OCI-LY1 (cell line): ENCODE measurements at regions not wholly inside any gene's neighbourhood (a gene's known extent, or its start where the extent isn't known, plus 50 kb on each side); places are given as distances from the start of the nearest gene placed in this dataset.

Source experiments
- EZH2 ChIP-seq: fragments of 200-600 bp; sonication (generic), shearing (Covaris generic); IDR thresholded peaks from 2 replicates; pipeline ENCODE4 v1.8.0; 2017; ENCODE audit warnings: borderline replicate concordance, mixed run types, mild to moderate bottlenecking, antibody characterized with exemption, low read length, moderate library complexity, mixed read lengths
- TF ChIP-seq, protein P1 (sequence below): fragments of 200-600 bp; sonication (generic), shearing (Covaris generic); IDR thresholded peaks from 2 replicates; pipeline ENCODE4 v1.5.1; 2017; ENCODE audit warnings: mild to moderate bottlenecking, antibody characterized with exemption, low read length, moderate library complexity, mixed read lengths

DNA sequence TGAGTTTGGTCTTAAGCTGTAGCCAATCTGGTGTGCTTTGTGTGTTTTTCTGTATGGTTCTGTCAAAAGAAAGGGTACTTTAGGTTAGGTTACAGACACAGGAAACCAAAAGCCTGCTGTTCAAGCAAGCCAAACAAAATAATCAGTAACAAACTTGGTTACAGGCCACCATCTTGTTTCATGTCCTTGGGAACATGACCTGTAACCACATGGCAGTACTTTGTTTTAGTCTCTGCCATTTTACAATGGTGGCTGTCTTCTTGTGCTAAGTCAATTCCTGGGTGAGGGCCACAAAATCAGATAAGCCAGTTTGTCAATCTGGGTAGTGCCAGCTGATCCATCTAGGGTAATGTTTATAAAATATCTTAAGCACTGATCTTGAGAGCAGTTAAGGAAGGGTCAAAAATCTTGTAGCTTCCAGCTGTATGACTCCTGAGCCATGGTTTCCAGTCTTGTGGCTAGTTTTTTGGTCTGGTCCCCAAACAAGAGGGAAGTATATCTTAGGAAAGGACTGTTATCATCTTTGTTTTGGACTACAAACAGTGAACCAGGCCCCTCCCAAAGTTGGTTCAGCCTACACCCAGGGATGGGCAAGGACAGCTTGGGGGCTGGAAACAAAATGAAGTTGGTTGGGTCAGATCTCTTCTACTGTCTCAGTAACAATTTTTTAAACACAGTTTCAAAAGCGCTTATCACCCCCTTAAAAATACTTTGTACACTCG lies 90.0 kb downstream of the IGLL5 start:
- TF ChIP-seq, protein P1, sequence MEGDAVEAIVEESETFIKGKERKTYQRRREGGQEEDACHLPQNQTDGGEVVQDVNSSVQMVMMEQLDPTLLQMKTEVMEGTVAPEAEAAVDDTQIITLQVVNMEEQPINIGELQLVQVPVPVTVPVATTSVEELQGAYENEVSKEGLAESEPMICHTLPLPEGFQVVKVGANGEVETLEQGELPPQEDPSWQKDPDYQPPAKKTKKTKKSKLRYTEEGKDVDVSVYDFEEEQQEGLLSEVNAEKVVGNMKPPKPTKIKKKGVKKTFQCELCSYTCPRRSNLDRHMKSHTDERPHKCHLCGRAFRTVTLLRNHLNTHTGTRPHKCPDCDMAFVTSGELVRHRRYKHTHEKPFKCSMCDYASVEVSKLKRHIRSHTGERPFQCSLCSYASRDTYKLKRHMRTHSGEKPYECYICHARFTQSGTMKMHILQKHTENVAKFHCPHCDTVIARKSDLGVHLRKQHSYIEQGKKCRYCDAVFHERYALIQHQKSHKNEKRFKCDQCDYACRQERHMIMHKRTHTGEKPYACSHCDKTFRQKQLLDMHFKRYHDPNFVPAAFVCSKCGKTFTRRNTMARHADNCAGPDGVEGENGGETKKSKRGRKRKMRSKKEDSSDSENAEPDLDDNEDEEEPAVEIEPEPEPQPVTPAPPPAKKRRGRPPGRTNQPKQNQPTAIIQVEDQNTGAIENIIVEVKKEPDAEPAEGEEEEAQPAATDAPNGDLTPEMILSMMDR: no peak
- no peak for TF ChIP-seq EZH2
